ENCODE measurements at regions not wholly inside any gene's neighbourhood (a gene's known extent, or its start where the extent isn't known, plus 50 kb on each side); places are given as distances from the start of the nearest gene placed in this dataset.

- TF ChIP-seq CTCF (IDR thresholded peaks at IDR 0.05) (no peak), POLR2A (IDR thresholded peaks at IDR 0.05) (no peak)
Measured at GRCh38 chr2:221655300-221655699, 83.2 kb upstream of the EPHA4 start.
